Hepatic stellate cell (primary cell): ENCODE measurements at regions not wholly inside any gene's neighbourhood (a gene's known extent, or its start where the extent isn't known, plus 50 kb on each side); places are given as distances from the start of the nearest gene placed in this dataset.
A peak's percentile ranks its signal among the peaks of the same experiment; 100 is the strongest.

ENCODE experiments used
- DNase-seq: peaks from one replicate; pipeline ENCODE4 v3.0.0; 2011; ENCODE audit warnings: low spot score

GRCh38 chr1:113219828-113220227 is 146.8 kb downstream of the LRIG2 start:
- DNase-seq = no peak

- no peak for DNase-seq
Observed at GRCh38 chr1:113223040-113223439, 150.0 kb downstream of the LRIG2 start.

DNA sequence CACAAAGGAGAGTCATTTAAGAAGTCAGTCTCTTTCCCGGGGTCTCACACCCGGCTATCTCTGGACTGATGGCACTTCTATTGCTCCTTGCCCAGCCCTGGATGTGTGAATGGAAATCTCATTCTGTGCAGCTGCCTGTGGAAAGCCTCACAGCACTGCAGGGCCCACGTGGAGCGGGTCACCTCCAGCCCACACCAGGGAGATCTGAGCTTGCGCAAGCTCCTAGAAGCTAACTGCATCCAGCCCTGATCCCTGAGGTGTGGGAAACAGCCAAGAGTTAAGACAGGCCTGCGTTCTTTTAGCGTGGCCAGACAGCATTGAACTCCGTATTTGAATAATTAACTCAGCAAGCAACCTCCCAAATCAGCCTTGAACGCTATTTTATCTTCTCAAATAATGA is 150.5 kb downstream of the LRIG2 start:
- DNase-seq = no peak

GRCh38 chr1:113226148-113226547 is 153.2 kb downstream of the LRIG2 start:
- peak; percentile 19 for DNase-seq

GRCh38 chr1:113231866-113232265 is 158.4 kb upstream of the MAGI3 start:
- DNase-seq = no peak

DNA sequence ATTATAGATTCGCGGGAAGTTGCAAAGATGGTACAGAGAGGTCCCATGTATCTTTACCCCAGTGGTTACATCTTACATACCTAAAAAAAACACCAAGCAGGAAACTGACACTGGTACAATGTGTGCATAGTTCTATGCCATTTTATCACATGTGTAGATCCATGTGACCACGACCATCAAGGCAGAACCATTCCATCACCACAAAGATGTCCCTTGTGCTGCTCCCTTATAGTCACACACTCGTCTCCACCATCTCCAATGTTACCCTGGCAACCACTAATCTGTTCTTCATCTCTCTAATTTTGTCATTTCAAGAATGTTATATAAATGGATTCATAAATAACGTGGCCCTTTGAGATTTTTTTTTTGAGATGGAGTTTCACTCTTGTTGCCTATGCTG is 156.9 kb upstream of the MAGI3 start:
- no peak for DNase-seq

GRCh38 chr1:113241237-113241636 is 149.1 kb upstream of the MAGI3 start:
- no peak for DNase-seq

DNA sequence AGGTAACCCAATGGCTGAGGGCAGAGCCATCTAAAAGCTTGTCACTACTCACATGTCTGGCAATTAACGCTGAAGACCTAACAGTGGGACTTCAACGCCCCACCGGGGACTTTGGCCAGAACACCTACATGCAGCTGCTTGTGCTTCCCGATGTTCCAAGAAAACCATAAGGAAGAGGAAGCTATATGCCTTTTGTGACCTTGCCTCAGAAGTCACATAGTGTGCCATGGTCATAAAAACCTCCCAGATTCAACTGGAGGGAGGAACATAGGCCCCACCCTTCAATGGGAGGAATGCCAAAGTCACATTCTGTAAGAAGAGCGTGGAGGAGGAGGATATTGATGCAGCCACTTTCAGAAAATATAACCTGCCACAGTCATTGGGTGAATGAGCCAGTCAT is 147.8 kb upstream of the MAGI3 start:
- no peak for DNase-seq

DNA sequence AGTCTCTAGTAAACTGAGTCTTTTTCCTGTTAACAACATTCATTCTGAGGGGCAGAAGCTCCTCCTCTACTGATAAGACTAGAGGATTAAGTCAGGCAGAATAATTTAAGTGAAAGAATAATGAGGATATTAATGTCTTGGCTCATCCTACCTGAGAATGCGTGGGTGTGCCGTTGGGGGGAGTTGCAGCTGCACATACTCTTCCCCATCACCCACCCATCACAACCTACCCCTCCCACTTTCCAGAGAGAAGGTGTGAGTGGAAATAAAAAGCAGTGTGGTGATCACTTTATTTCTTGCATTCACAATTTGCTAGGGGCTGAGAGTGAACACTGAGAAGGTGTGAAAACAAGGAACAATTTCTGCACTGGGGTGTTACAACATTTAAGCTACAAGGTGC is 146.8 kb upstream of the MAGI3 start:
- DNase-seq = no peak

GRCh38 chr1:113244112-113244820 is 146.0 kb upstream of the MAGI3 start:
- no peak for DNase-seq

- DNase-seq = no peak
Observed at GRCh38 chr1:113245252-113245651, 145.1 kb upstream of the MAGI3 start.

DNA sequence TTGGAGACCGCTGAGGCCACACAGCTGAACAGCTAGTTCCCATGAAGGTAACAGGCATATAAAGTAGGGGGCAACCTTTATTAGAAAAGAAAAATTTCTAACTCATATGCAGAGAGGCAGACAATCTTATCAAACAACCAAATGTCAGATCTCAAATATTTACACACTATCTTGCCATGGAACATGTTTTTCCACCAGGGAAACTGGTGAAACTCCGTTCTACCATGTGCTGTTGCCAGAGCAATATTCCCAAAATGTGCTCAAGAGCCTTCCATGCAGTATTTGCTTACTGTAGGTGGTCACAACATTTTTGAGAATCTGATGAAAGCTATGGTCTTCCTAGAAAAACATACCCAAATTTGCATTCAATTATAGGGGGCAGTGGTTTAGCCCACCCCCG is 143.4 kb upstream of the MAGI3 start:
- DNase-seq = no peak

GRCh38 chr1:113247355-113247754 is 143.0 kb upstream of the MAGI3 start:
- DNase-seq = no peak

DNA sequence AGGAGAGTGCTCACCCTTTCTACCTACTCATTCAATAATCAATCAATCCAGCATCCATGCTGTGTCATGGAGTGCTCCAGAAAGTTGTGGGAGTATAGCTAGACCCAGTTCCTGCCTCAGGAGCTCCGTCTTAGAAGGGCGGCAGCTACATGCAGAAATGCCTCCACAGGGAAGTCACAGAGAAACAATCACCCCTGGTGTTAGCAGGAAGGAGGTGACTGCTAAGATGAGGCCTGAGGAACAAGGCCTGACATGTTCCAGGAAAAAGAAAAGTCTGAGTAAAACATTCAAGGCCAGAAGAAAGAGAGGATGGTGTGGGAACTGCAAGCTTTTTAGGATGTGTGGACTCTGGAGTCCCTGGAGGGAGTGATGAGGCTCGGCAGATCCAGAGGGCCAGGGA is 142.5 kb upstream of the MAGI3 start:
- DNase-seq = no peak

- DNase-seq = no peak
Observed at GRCh38 chr1:113248494-113248893, 141.8 kb upstream of the MAGI3 start.

GRCh38 chr1:113250161-113250560 is 140.2 kb upstream of the MAGI3 start:
- DNase-seq = no peak

GRCh38 chr1:113252166-113252565 is 138.1 kb upstream of the MAGI3 start:
- no peak for DNase-seq

DNA sequence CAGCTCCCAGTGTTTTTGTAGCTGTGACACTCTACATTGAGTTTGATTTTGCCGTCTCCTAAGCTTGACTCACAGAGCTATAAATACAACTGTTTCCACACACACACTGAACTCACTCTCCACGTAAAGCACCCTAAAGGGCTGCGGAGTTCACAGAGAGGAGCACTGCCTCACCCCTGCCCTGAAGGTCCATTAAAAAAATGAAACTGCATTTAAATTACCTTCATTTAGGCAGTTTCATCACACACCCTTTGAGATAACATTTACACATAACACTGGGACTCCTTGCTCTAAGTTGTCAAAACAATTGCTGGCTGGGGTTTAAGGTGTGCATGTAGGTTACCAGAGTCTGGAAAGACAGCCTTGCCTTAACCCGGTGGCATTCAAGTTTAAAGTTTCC is 137.1 kb upstream of the MAGI3 start:
- DNase-seq = no peak

DNA sequence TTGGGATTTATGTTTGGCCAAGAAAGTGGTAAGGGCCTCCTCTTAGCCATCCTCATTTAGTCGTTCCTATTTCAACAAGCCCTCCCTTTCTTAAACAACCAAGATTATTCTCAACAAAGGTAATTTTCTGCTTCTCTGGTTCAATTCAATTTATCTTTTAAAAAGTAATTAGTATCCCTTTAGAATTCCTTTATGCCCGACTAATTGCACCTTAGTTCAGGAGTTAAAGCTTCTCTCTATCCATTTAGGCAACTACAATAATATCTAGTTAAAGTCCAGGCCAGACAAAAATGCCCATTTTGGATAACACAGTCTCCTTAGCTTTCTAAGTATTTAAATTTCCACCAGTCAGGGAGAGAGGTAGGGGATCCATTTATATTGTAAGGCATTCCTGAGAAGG is 136.7 kb upstream of the MAGI3 start:
- no peak for DNase-seq

DNA sequence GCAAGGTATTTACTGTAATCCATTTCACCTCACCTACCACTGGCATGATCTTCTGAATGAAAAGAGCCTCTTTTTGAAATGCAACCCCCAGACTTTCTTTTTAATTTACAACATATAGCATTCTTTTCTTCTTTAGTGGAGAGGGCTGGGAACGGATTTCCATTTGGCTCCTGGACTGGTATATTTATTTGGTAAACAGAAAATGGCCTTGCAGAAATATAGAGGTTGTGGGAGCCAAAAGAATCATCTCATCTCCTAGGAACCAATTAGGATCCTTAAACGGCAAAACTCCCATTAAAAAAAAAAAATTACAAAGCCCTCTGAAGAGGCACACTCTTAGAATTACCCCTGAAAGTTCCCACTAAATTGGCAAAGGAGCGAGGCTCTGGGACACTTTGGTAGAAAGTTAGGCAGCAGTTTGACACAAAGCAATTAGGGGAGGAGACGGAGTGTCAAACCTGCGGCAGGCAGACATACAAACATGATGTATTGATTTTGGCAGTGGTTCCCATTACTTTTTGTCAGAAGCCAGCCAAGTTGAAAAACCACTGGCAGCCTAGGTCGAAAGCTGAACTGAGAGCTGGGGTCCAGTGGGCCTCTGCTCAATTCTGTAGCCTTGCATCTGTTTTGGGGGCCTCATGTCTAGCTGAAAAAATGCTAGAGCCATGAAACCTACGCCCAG is 135.1 kb upstream of the MAGI3 start:
- no peak for DNase-seq

GRCh38 chr1:113255720-113256347 is 134.5 kb upstream of the MAGI3 start:
- no peak for DNase-seq

- DNase-seq = no peak
Observed at GRCh38 chr1:113256348-113256729, 134.0 kb upstream of the MAGI3 start.

GRCh38 chr1:113259988-113260387 is 130.3 kb upstream of the MAGI3 start:
- no peak for DNase-seq

DNA sequence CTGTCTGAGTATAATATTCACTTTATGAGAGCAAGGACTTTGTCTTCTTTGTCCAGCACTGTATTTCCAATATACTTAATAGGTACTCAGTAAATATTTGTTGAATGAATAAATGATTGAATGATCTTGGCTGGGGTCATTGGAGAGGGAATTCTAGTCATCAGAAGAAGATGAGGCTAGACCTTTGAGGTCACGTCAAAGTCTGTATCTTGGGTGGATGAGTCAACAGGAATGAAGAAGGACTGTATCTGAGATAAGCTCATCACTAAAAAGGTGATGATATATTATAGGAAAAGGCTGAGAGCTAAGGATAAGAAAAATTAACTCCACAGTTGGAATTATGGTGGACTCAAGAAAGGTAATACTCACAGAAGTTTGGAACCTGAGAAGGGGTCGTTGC is 125.1 kb upstream of the MAGI3 start:
- no peak for DNase-seq
